Mesendoderm (in vitro differentiated cells): ENCODE measurements at regions not wholly inside any gene's neighbourhood (a gene's known extent, or its start where the extent isn't known, plus 50 kb on each side); places are given as distances from the start of the nearest gene placed in this dataset.
A peak's percentile ranks its signal among the peaks of the same experiment; 100 is the strongest.

ENCODE experiments used
- DNase-seq: peaks from one replicate; pipeline ENCODE4 v3.0.0; 2013
- H2AK5ac ChIP-seq: 2 replicates; pipeline ENCODE4 v1.6.1; 2013; ENCODE audit warnings: low read length, inconsistent platforms
- H2BK120ac ChIP-seq: 2 replicates; pipeline ENCODE4 v1.6.1; 2013; ENCODE audit warnings: low read depth, mild to moderate bottlenecking, low read length, moderate library complexity, mixed read lengths
- H2BK15ac ChIP-seq: replicated peaks from 2 replicates; pipeline ENCODE4 v1.6.1; 2013; ENCODE audit warnings: low read depth, mild to moderate bottlenecking, moderate library complexity
- H2BK5ac ChIP-seq: 2 replicates; pipeline ENCODE4 v1.6.1; 2013; ENCODE audit warnings: low read length, inconsistent platforms
- H3K18ac ChIP-seq: 2 replicates; pipeline ENCODE4 v1.6.1; 2013; ENCODE audit warnings: mild to moderate bottlenecking, low read length, mixed read lengths
- H3K23ac ChIP-seq: one replicate; pipeline ENCODE4 v1.6.1; 2013; ENCODE audit warnings: low read length
- H3K27ac ChIP-seq: 2 replicates; pipeline ENCODE4 v1.5.1; 2013; ENCODE audit warnings: low read depth, mild to moderate bottlenecking, inconsistent platforms, low read length, moderate library complexity
- H3K27me3 ChIP-seq: 2 replicates; pipeline ENCODE4 v1.6.1; 2013; ENCODE audit warnings: low read length, control low read depth, mild to moderate bottlenecking, inconsistent platforms; ENCODE audit not compliant: insufficient read depth, poor library complexity
- H3K36me3 ChIP-seq: 2 replicates; pipeline ENCODE4 v1.6.1; 2013; ENCODE audit warnings: low read length, inconsistent platforms; ENCODE audit not compliant: control insufficient read depth, insufficient read depth
- H3K4ac ChIP-seq: one replicate; pipeline ENCODE4 v1.6.1; 2013; ENCODE audit warnings: low read depth, mild to moderate bottlenecking, low read length, moderate library complexity
- H3K4me1 ChIP-seq: 2 replicates; pipeline ENCODE4 v1.6.1; 2013; ENCODE audit warnings: low read depth, low read length, inconsistent platforms; ENCODE audit not compliant: control insufficient read depth
- H3K4me2 ChIP-seq: 2 replicates; pipeline ENCODE4 v1.6.1; 2013; ENCODE audit warnings: low read length
- H3K4me3 ChIP-seq: 2 replicates; pipeline ENCODE4 v1.5.1; 2013; ENCODE audit warnings: mild to moderate bottlenecking, low read length
- H3K56ac ChIP-seq: one replicate; pipeline ENCODE4 v1.6.1; 2013; ENCODE audit warnings: low read length
- H3K79me1 ChIP-seq: 2 replicates; pipeline ENCODE4 v1.6.1; 2013; ENCODE audit warnings: low read length, inconsistent platforms
- H3K79me2 ChIP-seq: 2 replicates; pipeline ENCODE4 v1.6.1; 2013; ENCODE audit warnings: mild to moderate bottlenecking, low read length; ENCODE audit not compliant: control insufficient read depth, insufficient read depth
- H3K9ac ChIP-seq: 2 replicates; pipeline ENCODE4 v1.6.1; 2013; ENCODE audit warnings: low read length, inconsistent platforms
- H4K5ac ChIP-seq: one replicate; pipeline ENCODE4 v1.6.1; 2013; ENCODE audit warnings: low read length
- H4K8ac ChIP-seq: one replicate; pipeline ENCODE4 v1.6.1; 2013; ENCODE audit warnings: low read depth, mild to moderate bottlenecking, control low read depth, low read length, moderate library complexity
- WGBS: extraction: QIAGEN DNeasy Blood & Tissue Kit; methylation state at CpG from one replicate; pipeline ENCODE4 v1.1.7; 2013; ENCODE audit warnings: low lambda C conversion rate, missing lambda C conversion rate; ENCODE audit not compliant: insufficient coverage; ENCODE audit errors: extremely low coverage; 5-methylcytosine and 5-hydroxymethylcytosine counted together

DNA sequence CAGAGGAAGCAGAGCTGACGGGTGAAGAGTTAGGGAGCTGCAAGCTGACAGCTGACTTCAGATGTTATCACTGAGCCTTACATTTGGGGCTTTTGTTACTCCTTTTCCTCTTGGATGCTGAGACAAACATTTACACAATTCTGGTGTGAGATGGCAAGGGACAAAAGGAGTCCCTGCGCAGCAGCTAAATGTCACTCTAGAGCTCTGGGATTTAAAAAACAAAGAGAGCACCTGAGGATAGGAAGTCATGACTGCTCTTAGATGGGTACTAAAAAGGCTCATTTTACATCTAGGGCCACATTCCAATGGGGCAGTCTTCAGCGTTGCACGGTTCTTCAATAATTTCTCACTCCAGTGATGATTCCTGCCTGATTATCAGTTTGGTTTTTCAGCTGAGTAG is 204.5 kb downstream of the RAB38 start:
- Histone ChIP-seq H2BK5ac (no peak overlapping the region), H3K23ac (no peak overlapping the region), H4K8ac (no peak overlapping the region), H2AK5ac (no peak overlapping the region), H3K27me3 (no peaks in the 10 kb centered on the region), H3K9ac (no peak overlapping the region), H4K5ac (no peak overlapping the region), H3K79me1 (no peaks in the 10 kb centered on the region), H2BK120ac (no peak overlapping the region), H2BK15ac (no peak overlapping the region), H3K27ac (no peak overlapping the region), H3K4me3 (no peak overlapping the region), H3K36me3 (no peaks in the 10 kb centered on the region), H3K18ac (no peak overlapping the region), H3K79me2 (no peaks in the 10 kb centered on the region), H3K4me1 (no peaks in the 10 kb centered on the region), H3K4ac (no peak overlapping the region), H3K56ac (no peak overlapping the region), H3K4me2 (no peak overlapping the region)
- DNase-seq = peak; percentile 3
- no CpG with 5 or more reads among the region's 4 CpGs for WGBS

DNA sequence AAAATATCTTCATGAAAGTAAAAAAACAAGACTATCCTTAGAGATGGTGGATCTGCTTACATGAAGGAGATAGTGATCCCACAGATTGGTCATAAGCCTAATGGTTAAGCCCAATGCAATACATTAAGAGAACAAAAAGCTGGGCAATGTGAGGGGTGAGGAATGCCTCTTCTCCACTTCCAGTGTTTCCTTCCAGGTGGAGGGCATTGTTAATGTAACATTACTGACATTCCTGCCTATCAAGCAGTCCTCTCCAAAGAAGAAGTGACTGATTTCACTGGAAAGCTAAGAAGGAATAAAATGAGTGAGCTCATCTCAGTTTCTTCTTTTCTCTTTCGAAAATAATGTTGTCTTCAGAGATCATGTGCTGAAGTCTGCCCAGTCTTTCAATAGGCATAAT is 207.8 kb downstream of the RAB38 start:
- no peak overlapping the region for H3K4me3 ChIP-seq
- H4K8ac ChIP-seq = no peak overlapping the region
- WGBS = no CpG with 5 or more reads among the region's 1 CpG
- peak; percentile 74 for DNase-seq
- H3K56ac ChIP-seq = no peak overlapping the region
- no peak overlapping the region for H3K4ac ChIP-seq
- no peak overlapping the region for H2BK15ac ChIP-seq
- H3K9ac ChIP-seq = no peak overlapping the region
- H3K27ac ChIP-seq = no peak overlapping the region
- no peaks in the 10 kb centered on the region for H3K79me2 ChIP-seq
- H3K4me1 ChIP-seq = no peaks in the 10 kb centered on the region
- H2BK120ac ChIP-seq = no peak overlapping the region
- H3K79me1 ChIP-seq = no peaks in the 10 kb centered on the region
- H2BK5ac ChIP-seq = no peak overlapping the region
- no peak overlapping the region for H4K5ac ChIP-seq
- H3K36me3 ChIP-seq = no peaks in the 10 kb centered on the region
- H3K4me2 ChIP-seq = no peak overlapping the region
- no peak overlapping the region for H3K23ac ChIP-seq
- no peaks in the 10 kb centered on the region for H3K27me3 ChIP-seq
- H3K18ac ChIP-seq = no peak overlapping the region
- H2AK5ac ChIP-seq = no peak overlapping the region

DNA sequence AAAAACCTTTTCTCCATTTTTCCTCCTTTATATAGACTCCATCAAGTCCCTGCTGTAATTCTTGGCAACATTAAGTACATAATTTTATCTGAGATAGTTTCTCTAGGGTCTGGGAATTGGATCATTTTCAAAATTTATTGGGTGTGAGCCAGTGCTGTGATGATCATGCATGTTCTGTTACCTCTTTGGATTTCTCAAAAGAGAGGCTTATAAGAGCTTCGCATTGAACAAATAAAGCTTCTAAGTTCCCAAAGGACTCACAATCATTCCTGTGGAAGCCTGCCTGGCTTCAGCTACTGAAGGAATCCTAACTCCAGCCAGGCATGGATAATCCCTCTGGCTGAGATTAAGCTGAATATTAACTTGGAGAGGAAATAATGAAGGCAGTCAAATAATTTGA is 208.5 kb downstream of the RAB38 start:
- H3K9ac ChIP-seq = no peak overlapping the region
- no peaks in the 10 kb centered on the region for H3K36me3 ChIP-seq
- no peak overlapping the region for H2BK15ac ChIP-seq
- no peak overlapping the region for H3K56ac ChIP-seq
- H4K8ac ChIP-seq = no peak overlapping the region
- H3K79me2 ChIP-seq = no peaks in the 10 kb centered on the region
- no peaks in the 10 kb centered on the region for H3K79me1 ChIP-seq
- DNase-seq = no peak
- no peak overlapping the region for H2BK5ac ChIP-seq
- H3K23ac ChIP-seq = no peak overlapping the region
- no peak overlapping the region for H3K18ac ChIP-seq
- H3K27ac ChIP-seq = no peak overlapping the region
- H4K5ac ChIP-seq = no peak overlapping the region
- H2BK120ac ChIP-seq = no peak overlapping the region
- no peaks in the 10 kb centered on the region for H3K27me3 ChIP-seq
- no peak overlapping the region for H2AK5ac ChIP-seq
- no peak overlapping the region for H3K4me3 ChIP-seq
- no CpG with 5 or more reads among the region's 1 CpG for WGBS
- H3K4me2 ChIP-seq = no peak overlapping the region
- H3K4ac ChIP-seq = no peak overlapping the region
- H3K4me1 ChIP-seq = no peaks in the 10 kb centered on the region

DNA sequence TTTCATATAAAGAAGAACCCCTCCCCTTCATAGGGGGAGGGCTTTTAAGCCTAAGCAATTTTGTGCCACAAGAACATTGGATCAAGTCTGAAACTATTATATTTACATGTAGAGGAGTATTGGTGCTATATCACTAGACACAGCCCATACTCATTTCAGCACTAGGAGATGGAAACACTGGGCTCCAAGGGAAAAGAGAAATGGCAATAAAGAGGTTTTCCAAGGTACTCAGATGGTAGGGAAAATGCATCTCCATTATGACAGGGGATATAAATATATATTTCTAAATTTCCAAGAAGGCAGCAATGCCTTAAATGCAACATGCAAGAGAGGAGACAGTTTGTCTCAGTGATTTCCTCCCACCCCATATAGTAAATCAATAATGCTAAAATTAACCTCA is 209.0 kb downstream of the RAB38 start:
- no peak overlapping the region for H3K56ac ChIP-seq
- no peak overlapping the region for H3K9ac ChIP-seq
- no peaks in the 10 kb centered on the region for H3K36me3 ChIP-seq
- H4K5ac ChIP-seq = no peak overlapping the region
- H2BK120ac ChIP-seq = no peak overlapping the region
- no peak overlapping the region for H4K8ac ChIP-seq
- no peaks in the 10 kb centered on the region for H3K79me1 ChIP-seq
- no peak overlapping the region for H3K4me3 ChIP-seq
- H3K23ac ChIP-seq = no peak overlapping the region
- no peaks in the 10 kb centered on the region for H3K79me2 ChIP-seq
- no peak overlapping the region for H2AK5ac ChIP-seq
- no peak overlapping the region for H2BK5ac ChIP-seq
- H3K27ac ChIP-seq = no peak overlapping the region
- no peaks in the 10 kb centered on the region for H3K27me3 ChIP-seq
- H3K4me2 ChIP-seq = no peak overlapping the region
- no peak overlapping the region for H3K4ac ChIP-seq
- no peak overlapping the region for H2BK15ac ChIP-seq
- no peaks in the 10 kb centered on the region for H3K4me1 ChIP-seq
- DNase-seq = no peak
- no peak overlapping the region for H3K18ac ChIP-seq

DNA sequence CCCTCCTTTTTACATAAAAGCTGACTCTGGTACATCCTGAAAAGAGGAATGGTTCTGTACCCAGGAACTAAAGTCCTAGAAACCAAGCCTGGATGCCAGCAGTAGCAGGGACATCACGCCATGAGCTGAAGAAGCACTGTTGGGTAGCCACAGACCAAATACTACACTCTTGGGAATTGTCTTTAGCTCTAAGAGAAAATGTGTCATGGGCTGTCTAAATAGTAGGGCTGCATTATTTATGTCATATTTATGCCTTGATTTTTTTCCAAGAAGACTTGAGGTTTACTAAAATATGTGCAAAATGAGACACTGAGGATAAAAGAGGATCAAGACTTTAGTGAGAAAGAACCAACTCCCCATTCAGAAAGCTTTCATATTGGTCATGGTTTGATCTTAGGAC is 213.6 kb downstream of the RAB38 start:
- Histone ChIP-seq H4K5ac (no peak overlapping the region), H3K36me3 (no peaks in the 10 kb centered on the region), H3K27me3 (no peaks in the 10 kb centered on the region), H3K4me3 (no peak overlapping the region), H3K18ac (no peak overlapping the region), H2AK5ac (no peak overlapping the region), H3K27ac (no peak overlapping the region), H2BK15ac (no peak overlapping the region), H3K23ac (no peak overlapping the region), H3K4me1 (no peaks in the 10 kb centered on the region), H4K8ac (no peak overlapping the region), H3K79me2 (no peaks in the 10 kb centered on the region), H2BK5ac (no peak overlapping the region), H3K4ac (no peak overlapping the region), H3K56ac (no peak overlapping the region), H2BK120ac (no peak overlapping the region), H3K9ac (no peak overlapping the region), H3K4me2 (no peak overlapping the region), H3K79me1 (no peaks in the 10 kb centered on the region)
- no CpG with 5 or more reads among the region's 1 CpG for WGBS
- DNase-seq = no peak

DNA sequence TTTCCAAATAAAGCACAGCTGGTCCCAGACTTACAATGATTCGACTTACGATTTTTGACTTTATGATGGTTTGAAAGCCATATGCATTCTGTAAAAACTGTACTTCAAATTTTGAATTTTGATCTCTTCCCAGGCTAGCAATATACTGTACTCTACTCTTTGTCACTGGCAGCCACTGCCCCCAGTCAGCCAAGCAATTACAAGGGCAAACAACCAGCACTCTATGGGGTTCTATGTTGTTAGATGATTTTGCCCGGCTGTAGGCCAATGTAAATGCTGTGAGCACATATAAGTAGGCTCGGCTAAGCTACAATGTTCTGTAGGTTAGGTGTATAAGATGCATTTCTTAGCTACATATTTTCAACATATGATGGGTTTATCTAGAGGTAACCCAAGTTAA is 217.3 kb downstream of the RAB38 start:
- Histone ChIP-seq H3K36me3 (no peaks in the 10 kb centered on the region), H3K79me2 (no peaks in the 10 kb centered on the region), H3K56ac (no peak overlapping the region), H3K27me3 (no peaks in the 10 kb centered on the region), H4K5ac (no peak overlapping the region), H2AK5ac (no peak overlapping the region), H3K4me3 (no peak overlapping the region), H4K8ac (no peak overlapping the region), H2BK5ac (no peak overlapping the region), H3K4ac (no peak overlapping the region), H2BK120ac (no peak overlapping the region), H3K4me2 (no peak overlapping the region), H3K79me1 (no peaks in the 10 kb centered on the region), H3K23ac (no peak overlapping the region), H3K18ac (no peak overlapping the region), H3K27ac (no peak overlapping the region), H3K9ac (no peak overlapping the region), H3K4me1 (no peaks in the 10 kb centered on the region), H2BK15ac (no peak overlapping the region)
- no peak for DNase-seq
- no CpG with 5 or more reads among the region's 4 CpGs for WGBS
